DOHH2 (cell line): ENCODE measurements at regions not wholly inside any gene's neighbourhood (a gene's known extent, or its start where the extent isn't known, plus 50 kb on each side); places are given as distances from the start of the nearest gene placed in this dataset.
"Not testable (repeated sequence)": the region's sequence is repeated elsewhere in the genome, so short reads cannot be mapped to it uniquely, and the experiment has no call there.

ENCODE experiments used
- H3F3A ChIP-seq: fragments of 200-600 bp; sonication (generic), shearing (Covaris generic); 2 replicates; pipeline ENCODE4 v1.6.0; 2016; ENCODE audit warnings: antibody characterized with exemption, mild to moderate bottlenecking; ENCODE audit not compliant: control insufficient read depth, insufficient read depth
- H3K27ac ChIP-seq: fragments of 200-600 bp; sonication (generic); 2 replicates; pipeline ENCODE4 v1.5.1; 2014; ENCODE audit warnings: low read depth, mild to moderate bottlenecking, low read length, moderate library complexity
- H3K27me3 ChIP-seq: fragments of 200-600 bp; sonication (generic); 2 replicates; pipeline ENCODE4 v1.6.1; 2014; ENCODE audit warnings: mild to moderate bottlenecking, low read length, mixed read lengths; ENCODE audit not compliant: control insufficient read depth
- H3K36me3 ChIP-seq: fragments of 200-600 bp; sonication (generic); 2 replicates; pipeline ENCODE4 v1.6.1; 2014; ENCODE audit warnings: mild to moderate bottlenecking, low read length, moderate library complexity, mixed read lengths; ENCODE audit not compliant: control insufficient read depth
- H3K4me1 ChIP-seq: fragments of 200-600 bp; sonication (generic); 2 replicates; pipeline ENCODE4 v1.6.1; 2014; ENCODE audit warnings: mild to moderate bottlenecking, low read length, mixed read lengths; ENCODE audit not compliant: control insufficient read depth
- H3K4me2 ChIP-seq: fragments of 200-600 bp; sonication (generic); 2 replicates; pipeline ENCODE4 v1.6.0; 2014; ENCODE audit warnings: mild to moderate bottlenecking, low read length, moderate library complexity
- H3K4me3 ChIP-seq: fragments of 200-600 bp; sonication (generic); 2 replicates; pipeline ENCODE4 v1.5.1; 2014; ENCODE audit warnings: mild to moderate bottlenecking, low read length, mixed read lengths
- H3K79me2 ChIP-seq: fragments of 200-600 bp; sonication (generic); 2 replicates; pipeline ENCODE4 v1.6.1; 2014; ENCODE audit warnings: mild to moderate bottlenecking, low read length, mixed read lengths; ENCODE audit not compliant: control insufficient read depth
- H3K9me2 ChIP-seq: fragments of 200-600 bp; sonication (generic); replicated peaks from 2 replicates; pipeline ENCODE4 v1.6.1; 2014; ENCODE audit warnings: mild to moderate bottlenecking, low read length, mixed read lengths; ENCODE audit not compliant: control insufficient read depth
- H3K9me3 ChIP-seq: fragments of 200-600 bp; sonication (generic); 2 replicates; pipeline ENCODE4 v1.6.1; 2014; ENCODE audit warnings: antibody characterized with exemption, low read length, mixed read lengths; ENCODE audit not compliant: control insufficient read depth, insufficient read depth
- H4K20me1 ChIP-seq: fragments of 200-600 bp; sonication (generic); 2 replicates; pipeline ENCODE4 v1.6.0; 2014; ENCODE audit warnings: low read depth, mild to moderate bottlenecking, antibody characterized with exemption, low read length, moderate library complexity; ENCODE audit not compliant: control insufficient read depth, insufficient read depth

DNA sequence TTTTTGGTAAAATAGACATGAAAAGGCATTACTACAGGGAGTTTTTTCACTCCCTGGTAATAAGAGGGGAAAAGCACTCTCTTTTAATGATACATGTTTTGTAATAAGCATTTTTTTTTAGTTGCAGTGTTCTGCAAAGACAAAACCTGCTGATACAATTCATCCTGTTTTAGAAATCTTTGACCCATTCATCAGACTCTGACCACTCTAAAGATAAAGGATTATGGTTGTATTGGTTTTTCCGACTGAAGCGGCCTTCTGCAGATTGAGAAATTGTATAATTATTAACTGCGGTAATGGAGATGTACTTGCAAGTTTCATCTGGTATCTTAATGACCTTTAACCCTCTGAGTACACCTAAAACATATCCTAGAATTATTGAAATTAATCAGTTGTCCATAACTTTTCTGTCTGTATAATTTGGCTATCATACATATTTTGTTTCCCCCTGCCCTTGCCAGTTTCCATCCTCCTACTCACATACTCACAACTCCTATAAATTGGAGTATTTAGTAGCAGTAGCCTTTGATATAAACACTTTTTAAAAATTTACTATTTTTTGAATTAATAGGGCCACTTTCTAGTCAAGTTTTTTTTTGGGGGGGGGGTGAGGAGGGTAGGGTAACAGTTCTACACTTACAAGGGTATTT lies 79.4 kb downstream of the SYT15B start:
- not testable (repeated sequence) for H3K4me2 ChIP-seq, H3K36me3 ChIP-seq, H4K20me1 ChIP-seq, H3K4me1 ChIP-seq, H3F3A ChIP-seq, H3K9me2 ChIP-seq, H3K9me3 ChIP-seq, H3K4me3 ChIP-seq, H3K79me2 ChIP-seq, H3K27me3 ChIP-seq, H3K27ac ChIP-seq

DNA sequence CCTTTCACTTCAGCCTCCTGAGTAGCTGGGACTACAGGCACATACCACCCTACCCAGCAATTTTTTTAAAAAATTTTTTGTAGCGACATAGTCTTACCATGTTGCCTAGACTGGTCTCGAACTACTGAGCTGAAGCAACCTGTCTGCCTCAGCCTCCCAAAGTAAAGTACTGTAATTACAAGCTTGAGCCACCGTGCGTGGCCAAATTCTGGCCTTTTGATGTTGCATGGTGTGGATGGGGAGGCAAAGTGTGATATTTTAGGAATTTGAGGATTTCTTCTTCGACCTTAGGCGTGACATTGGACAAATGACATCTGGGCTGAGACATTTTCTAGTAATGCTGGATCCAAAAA lies 81.8 kb downstream of the SYT15B start:
- H3F3A ChIP-seq, H3K4me1 ChIP-seq, H3K36me3 ChIP-seq, H3K27me3 ChIP-seq, H3K9me3 ChIP-seq, H3K9me2 ChIP-seq, H3K4me3 ChIP-seq, H3K27ac ChIP-seq, H4K20me1 ChIP-seq, H3K4me2 ChIP-seq, H3K79me2 ChIP-seq: not testable (repeated sequence)

DNA sequence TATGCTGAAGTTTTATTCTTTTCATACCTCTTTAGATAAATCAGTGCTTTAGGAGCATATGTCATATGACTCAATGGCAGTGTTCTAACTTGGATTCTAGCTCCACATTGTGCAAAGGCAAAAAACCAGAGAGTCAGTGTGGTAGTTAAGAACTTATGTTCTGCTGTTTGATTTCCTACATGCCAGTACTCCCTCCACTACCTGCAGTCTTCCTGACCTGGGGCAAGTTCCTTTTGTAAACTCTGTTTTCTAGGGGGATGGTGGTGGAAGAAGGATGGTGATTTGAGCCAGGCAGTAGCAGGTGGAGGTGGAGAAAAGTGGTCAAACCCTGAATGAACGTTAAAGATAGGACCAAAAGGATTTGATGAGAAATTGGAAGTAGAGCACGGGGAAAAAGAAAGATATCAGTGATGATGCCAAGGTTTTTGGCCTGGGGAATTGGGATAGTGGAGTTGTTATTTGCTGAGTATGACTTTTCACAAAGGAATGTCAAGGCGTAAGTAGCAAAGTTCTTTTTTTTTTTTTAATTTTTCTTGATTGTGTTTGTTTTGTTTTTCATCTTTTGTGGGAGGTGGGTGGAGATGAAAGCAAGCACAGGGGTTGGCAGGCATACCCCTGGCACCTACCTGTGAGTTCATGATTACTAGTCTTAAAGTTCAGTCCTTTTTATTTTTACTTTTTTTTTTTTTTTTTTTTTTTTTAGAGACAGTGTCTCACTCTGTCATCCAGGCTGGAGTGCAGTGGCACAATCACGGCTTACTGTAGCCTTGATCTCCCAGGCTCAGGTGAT lies 82.3 kb downstream of the SYT15B start:
- not testable (repeated sequence) for H3K27me3 ChIP-seq, H3K4me2 ChIP-seq

DNA sequence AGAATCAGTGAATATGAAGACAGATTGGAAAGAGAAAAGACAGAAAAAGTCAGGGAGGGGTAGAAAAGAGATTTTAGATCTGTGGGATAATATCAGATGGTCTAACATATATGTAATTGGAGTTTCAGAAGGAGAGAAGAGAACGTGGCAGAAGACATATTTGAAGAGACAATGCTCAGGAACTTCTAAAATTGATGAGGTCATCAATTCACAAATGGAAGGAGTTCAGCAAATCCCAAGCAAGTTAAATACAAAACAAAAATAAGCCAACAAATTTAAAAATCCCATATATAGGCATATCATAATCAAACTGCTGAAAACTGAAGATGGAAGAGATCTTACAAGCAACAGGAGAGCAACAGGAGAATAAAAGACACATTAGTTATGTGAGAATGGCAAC lies 87.3 kb downstream of the SYT15B start:
- not testable (repeated sequence) for H3K79me2 ChIP-seq, H3K36me3 ChIP-seq, H4K20me1 ChIP-seq, H3K4me1 ChIP-seq, H3K4me3 ChIP-seq, H3K27ac ChIP-seq, H3K27me3 ChIP-seq, H3F3A ChIP-seq, H3K4me2 ChIP-seq, H3K9me2 ChIP-seq, H3K9me3 ChIP-seq

More for the DNA sequence above, 82.3 kb downstream of the SYT15B start:
- H4K20me1 ChIP-seq, H3F3A ChIP-seq, H3K4me3 ChIP-seq, H3K4me1 ChIP-seq, H3K9me3 ChIP-seq, H3K36me3 ChIP-seq, H3K27ac ChIP-seq, H3K9me2 ChIP-seq, H3K79me2 ChIP-seq: not testable (repeated sequence)

DNA sequence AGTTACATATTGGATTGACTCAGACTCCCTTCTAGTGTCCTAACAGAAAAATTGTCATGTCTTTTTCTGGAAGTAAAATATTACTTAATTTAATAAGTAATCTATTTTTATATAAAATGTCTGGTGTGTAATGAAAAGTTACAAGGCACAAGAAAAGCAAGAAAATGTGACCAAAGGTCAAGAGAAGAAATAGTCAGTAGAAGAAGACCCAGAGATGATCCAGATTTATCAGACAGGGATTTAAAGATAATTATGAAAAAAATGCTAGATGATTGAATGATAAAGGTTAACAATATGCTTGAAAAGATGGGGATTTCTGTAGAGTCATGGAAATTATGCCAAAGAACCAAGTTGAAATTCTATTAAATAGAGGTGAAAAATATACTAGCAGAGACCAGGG lies 87.8 kb downstream of the SYT15B start:
- H3K27ac ChIP-seq, H3K4me3 ChIP-seq, H3K9me3 ChIP-seq, H3K79me2 ChIP-seq, H3K27me3 ChIP-seq, H4K20me1 ChIP-seq, H3K4me2 ChIP-seq, H3K4me1 ChIP-seq, H3K36me3 ChIP-seq, H3F3A ChIP-seq, H3K9me2 ChIP-seq: not testable (repeated sequence)

DNA sequence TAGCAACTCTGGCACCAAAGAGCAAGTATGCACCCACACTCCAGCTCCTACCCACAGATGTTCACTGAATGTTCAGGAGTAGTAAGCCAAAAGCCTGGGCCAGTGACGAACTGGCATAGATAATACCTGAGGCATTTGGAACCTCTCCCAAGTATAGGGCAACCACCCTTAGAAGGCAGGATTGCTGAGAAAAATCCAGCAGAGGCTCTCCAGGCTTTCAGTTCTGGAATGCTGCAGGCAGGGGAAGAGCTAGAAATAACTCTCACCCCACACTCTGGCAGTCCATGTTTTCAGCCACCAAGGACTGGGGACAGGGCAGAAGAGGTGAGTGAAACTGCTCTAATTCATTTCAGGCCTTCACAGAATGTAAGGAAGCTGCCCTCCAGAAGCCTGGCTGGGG lies 90.3 kb downstream of the SYT15B start:
- H3F3A ChIP-seq, H3K27ac ChIP-seq, H3K79me2 ChIP-seq, H3K9me2 ChIP-seq, H3K4me2 ChIP-seq, H3K4me3 ChIP-seq, H3K4me1 ChIP-seq, H4K20me1 ChIP-seq, H3K9me3 ChIP-seq, H3K36me3 ChIP-seq, H3K27me3 ChIP-seq: not testable (repeated sequence)

DNA sequence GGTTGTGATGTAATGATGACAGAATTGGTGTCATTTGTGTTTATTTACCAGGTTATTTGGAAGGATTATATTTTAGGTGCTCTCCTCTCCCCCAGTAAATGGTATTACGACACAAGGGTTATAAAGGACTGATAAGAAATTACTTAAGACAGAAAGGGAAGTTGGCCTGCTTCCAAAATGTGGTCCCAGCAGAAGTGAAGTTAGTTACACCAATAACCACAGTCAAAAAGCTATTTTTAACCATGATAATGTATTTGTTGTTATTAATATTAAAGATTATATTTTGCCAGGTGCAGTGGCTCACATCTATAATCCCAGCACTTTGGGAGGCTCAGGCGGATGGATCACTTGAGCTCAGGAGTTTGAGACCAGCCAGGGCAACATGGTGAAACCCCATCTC lies 92.5 kb downstream of the SYT15B start:
- H3K9me3 ChIP-seq, H3K4me3 ChIP-seq, H3K27ac ChIP-seq, H3K9me2 ChIP-seq, H3K36me3 ChIP-seq, H3K79me2 ChIP-seq, H3K4me2 ChIP-seq, H3F3A ChIP-seq, H3K4me1 ChIP-seq, H4K20me1 ChIP-seq, H3K27me3 ChIP-seq: not testable (repeated sequence)

DNA sequence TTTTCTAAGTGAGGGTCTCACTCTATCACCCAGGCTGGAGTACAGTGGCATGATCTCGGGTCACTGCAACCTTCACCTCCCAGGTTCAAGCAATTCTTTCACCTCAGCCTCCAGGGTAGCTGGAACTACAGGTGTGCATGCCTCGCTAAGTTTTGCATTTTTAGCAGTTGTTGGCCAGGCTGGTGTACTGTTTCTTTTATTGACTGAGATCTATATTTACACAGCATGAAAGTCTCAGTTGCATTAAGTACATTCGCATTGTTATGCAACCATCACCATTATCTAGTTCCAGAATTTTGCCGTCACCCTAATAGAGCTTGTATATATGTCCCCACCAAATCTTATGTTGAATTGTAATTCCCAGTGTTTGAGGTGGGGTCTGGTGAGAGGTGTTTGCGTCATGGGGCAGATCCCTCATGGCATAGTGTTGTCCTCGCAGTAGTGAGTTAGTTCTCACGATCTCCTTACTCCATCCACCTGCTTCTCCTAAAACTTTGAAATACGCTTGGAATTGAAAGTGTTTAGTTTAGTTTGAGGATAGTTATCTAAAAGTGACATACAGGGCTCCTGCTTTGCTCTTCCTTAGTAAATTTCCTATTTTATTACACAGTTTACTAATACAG lies 101.3 kb downstream of the SYT15B start:
- H3K27me3 ChIP-seq, H3K9me2 ChIP-seq, H3F3A ChIP-seq, H3K4me3 ChIP-seq, H3K9me3 ChIP-seq, H3K4me2 ChIP-seq, H3K27ac ChIP-seq, H3K36me3 ChIP-seq, H3K4me1 ChIP-seq, H3K79me2 ChIP-seq, H4K20me1 ChIP-seq: not testable (repeated sequence)
